ENCODE measurements at regions not wholly inside any gene's neighbourhood (a gene's known extent, or its start where the extent isn't known, plus 50 kb on each side); places are given as distances from the start of the nearest gene placed in this dataset.

GRCh38 chr16:5668553-5668952 is 571.0 kb upstream of the EEF2KMT start:
- Histone ChIP-seq H3K27me3 (no peaks in the 10 kb centered on the region), H3K4me3 (no peak overlapping the region), H3K27ac (no peak overlapping the region), H3K36me3 (no peaks in the 10 kb centered on the region), H3K9me3 (no peaks in the 10 kb centered on the region), H3K4me1 (no peaks in the 10 kb centered on the region)
- no peak for TF ChIP-seq CTCF (IDR thresholded peaks at IDR 0.05)
- no peak for DNase-seq (ENCODE audit: low spot score)

- DNase-seq (ENCODE audit: low spot score): no peak
- no peak for TF ChIP-seq CTCF (IDR thresholded peaks at IDR 0.05)
- Histone ChIP-seq H3K4me1 (no peaks in the 10 kb centered on the region), H3K9me3 (no peaks in the 10 kb centered on the region), H3K36me3 (no peaks in the 10 kb centered on the region), H3K4me3 (no peak overlapping the region), H3K27ac (no peak overlapping the region), H3K27me3 (no peaks in the 10 kb centered on the region)
Measured at GRCh38 chr16:5665834-5666233, 568.2 kb upstream of the EEF2KMT start.

GRCh38 chr16:5653789-5654188 is 556.2 kb upstream of the EEF2KMT start:
- no peaks in the 10 kb centered on the region for H3K9me3 ChIP-seq
- no peak overlapping the region for H3K27ac ChIP-seq
- H3K4me1 ChIP-seq: no peaks in the 10 kb centered on the region
- no peaks in the 10 kb centered on the region for H3K27me3 ChIP-seq
- no peak for TF ChIP-seq CTCF (IDR thresholded peaks at IDR 0.05)
- no peak for DNase-seq (ENCODE audit: low spot score)
- no peaks in the 10 kb centered on the region for H3K36me3 ChIP-seq
- no peak overlapping the region for H3K4me3 ChIP-seq

GRCh38 chr16:5653041-5653440 is 555.4 kb upstream of the EEF2KMT start:
- Histone ChIP-seq H3K27me3 (no peaks in the 10 kb centered on the region), H3K9me3 (no peaks in the 10 kb centered on the region), H3K36me3 (no peaks in the 10 kb centered on the region), H3K4me1 (no peaks in the 10 kb centered on the region), H3K4me3 (no peak overlapping the region), H3K27ac (no peak overlapping the region)
- no peak for DNase-seq (ENCODE audit: low spot score)
- no peak for TF ChIP-seq CTCF (IDR thresholded peaks at IDR 0.05)

GRCh38 chr16:5649762-5650743 is 552.5 kb upstream of the EEF2KMT start:
- Histone ChIP-seq H3K4me3 (no peak overlapping the region), H3K4me1 (no peaks in the 10 kb centered on the region), H3K9me3 (no peaks in the 10 kb centered on the region), H3K36me3 (no peaks in the 10 kb centered on the region), H3K27ac (no peak overlapping the region), H3K27me3 (no peaks in the 10 kb centered on the region)
- no peak for DNase-seq (ENCODE audit: low spot score)
- TF ChIP-seq CTCF (IDR thresholded peaks at IDR 0.05): no peak

All from right atrium auricular region (tissue), 2 donors.